Smooth muscle cell (in vitro differentiated cells): ENCODE measurements at regions not wholly inside any gene's neighbourhood (a gene's known extent, or its start where the extent isn't known, plus 50 kb on each side); places are given as distances from the start of the nearest gene placed in this dataset.
"Not testable (repeated sequence)": the region's sequence is repeated elsewhere in the genome, so short reads cannot be mapped to it uniquely, and the experiment has no call there.

Experiments used
- DNase-seq: peaks from one replicate; lab custom pipeline; 2025; ENCODE audit not compliant: unreplicated experiment; lab: John Stamatoyannopoulos, UW
- H2AFZ ChIP-seq: fragments of 200-600 bp; sonication (generic); 2 replicates; pipeline ENCODE4 v1.6.0; 2016; ENCODE audit warnings: antibody characterized with exemption, low read depth, mild to moderate bottlenecking
- H3F3A ChIP-seq: fragments of 200-600 bp; sonication (generic); 2 replicates; pipeline ENCODE4 v1.6.0; 2017; ENCODE audit warnings: antibody characterized with exemption, low read depth
- H3K27ac ChIP-seq: fragments of 200-600 bp; sonication (generic); 2 replicates; pipeline ENCODE4 v1.5.1; 2016; ENCODE audit warnings: low read depth, mild to moderate bottlenecking
- H3K27me3 ChIP-seq: fragments of 200-600 bp; sonication (generic); 2 replicates; pipeline ENCODE4 v1.6.1; 2016; ENCODE audit warnings: low read depth, mild to moderate bottlenecking
- H3K36me3 ChIP-seq: fragments of 200-600 bp; sonication (generic); 2 replicates; pipeline ENCODE4 v1.5.1; 2016; ENCODE audit warnings: low read depth
- H3K4me1 ChIP-seq: fragments of 200-600 bp; sonication (generic); 2 replicates; pipeline ENCODE4 v1.5.1; 2016; ENCODE audit warnings: low read depth
- H3K4me2 ChIP-seq: fragments of 200-600 bp; sonication (generic); 2 replicates; pipeline ENCODE4 v1.6.0; 2016; ENCODE audit warnings: mild to moderate bottlenecking
- H3K4me3 ChIP-seq: fragments of 200-600 bp; sonication (generic); 2 replicates; pipeline ENCODE4 v1.5.1; 2016; ENCODE audit warnings: mild to moderate bottlenecking
- H3K79me2 ChIP-seq: fragments of 200-600 bp; sonication (generic); 2 replicates; pipeline ENCODE4 v1.6.0; 2016; ENCODE audit warnings: low read depth, mild to moderate bottlenecking
- H3K9ac ChIP-seq: fragments of 200-600 bp; sonication (generic); 2 replicates; pipeline ENCODE4 v1.6.0; 2016; ENCODE audit warnings: low read depth
- H3K9me3 ChIP-seq: fragments of 200-600 bp; sonication (generic); replicated peaks from 2 replicates; pipeline ENCODE4 v1.5.1; 2016; ENCODE audit warnings: low read depth
- H4K20me1 ChIP-seq: fragments of 200-600 bp; sonication (generic); 2 replicates; pipeline ENCODE4 v1.6.0; 2016; ENCODE audit warnings: low read depth
- WGBS: methylation state at CpG from one replicate; pipeline ENCODE4 v1.1.7; 2016; ENCODE audit warnings: low lambda C conversion rate; 5-methylcytosine and 5-hydroxymethylcytosine counted together
- TF ChIP-seq, protein P1 (sequence below): fragments of 200-600 bp; sonication (generic); IDR thresholded peaks from 2 replicates; pipeline ENCODE4 v1.5.1; 2017; ENCODE audit warnings: borderline replicate concordance, mild to moderate bottlenecking, antibody characterized with exemption; ENCODE audit not compliant: insufficient read depth, poor library complexity, severe bottlenecking

DNA sequence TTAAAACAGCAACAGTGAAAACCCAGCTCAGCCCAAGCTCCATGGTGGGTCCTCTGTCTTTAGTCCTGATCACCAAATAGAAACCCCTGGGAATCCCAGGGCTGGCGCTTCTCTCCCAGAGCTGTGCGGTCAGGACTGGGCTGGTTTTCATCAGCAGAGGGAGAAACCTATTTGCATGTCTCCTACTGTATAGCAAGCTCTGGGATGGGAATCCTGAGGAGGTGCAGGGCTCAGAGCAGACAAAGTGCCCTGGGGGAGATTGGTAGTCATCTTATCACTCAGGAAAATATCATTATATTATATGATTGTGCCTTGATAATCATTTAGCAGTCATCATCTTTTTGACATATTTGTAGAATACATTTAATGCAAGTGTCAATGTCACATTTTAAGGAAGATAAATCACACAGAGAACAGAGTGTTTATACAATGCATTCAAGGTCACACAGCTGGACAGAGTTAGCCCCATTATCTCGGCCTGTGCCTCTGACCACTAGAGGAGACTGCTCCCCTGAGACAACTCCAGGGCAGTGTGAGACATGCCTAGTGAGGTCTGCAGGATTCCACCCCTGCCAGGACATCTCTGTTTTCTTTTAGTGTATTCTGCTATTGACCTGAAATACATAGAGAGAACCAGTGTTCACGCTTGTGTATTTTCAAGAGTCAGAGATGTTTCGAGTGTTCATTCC lies 818.6 kb downstream of the TMEM121 start:
- H3K36me3 ChIP-seq, H3K4me3 ChIP-seq, H3K27me3 ChIP-seq, H2AFZ ChIP-seq, H3K4me2 ChIP-seq, H3K4me1 ChIP-seq, H3F3A ChIP-seq, DNase-seq, H4K20me1 ChIP-seq, H3K9ac ChIP-seq, H3K27ac ChIP-seq, H3K79me2 ChIP-seq: not testable (repeated sequence)
- H3K9me3 ChIP-seq = peaks cover 62% of the 10 kb centered on the region
- 75% methylated on average over 5 of the region's 5 CpGs for WGBS

GRCh38 chr14:106346084-106346483 lies 819.7 kb downstream of the TMEM121 start:
- no peak overlapping the region for H3K4me2 ChIP-seq
- DNase-seq = no peak
- H3K4me3 ChIP-seq = no peak overlapping the region
- TF ChIP-seq, protein P1, sequence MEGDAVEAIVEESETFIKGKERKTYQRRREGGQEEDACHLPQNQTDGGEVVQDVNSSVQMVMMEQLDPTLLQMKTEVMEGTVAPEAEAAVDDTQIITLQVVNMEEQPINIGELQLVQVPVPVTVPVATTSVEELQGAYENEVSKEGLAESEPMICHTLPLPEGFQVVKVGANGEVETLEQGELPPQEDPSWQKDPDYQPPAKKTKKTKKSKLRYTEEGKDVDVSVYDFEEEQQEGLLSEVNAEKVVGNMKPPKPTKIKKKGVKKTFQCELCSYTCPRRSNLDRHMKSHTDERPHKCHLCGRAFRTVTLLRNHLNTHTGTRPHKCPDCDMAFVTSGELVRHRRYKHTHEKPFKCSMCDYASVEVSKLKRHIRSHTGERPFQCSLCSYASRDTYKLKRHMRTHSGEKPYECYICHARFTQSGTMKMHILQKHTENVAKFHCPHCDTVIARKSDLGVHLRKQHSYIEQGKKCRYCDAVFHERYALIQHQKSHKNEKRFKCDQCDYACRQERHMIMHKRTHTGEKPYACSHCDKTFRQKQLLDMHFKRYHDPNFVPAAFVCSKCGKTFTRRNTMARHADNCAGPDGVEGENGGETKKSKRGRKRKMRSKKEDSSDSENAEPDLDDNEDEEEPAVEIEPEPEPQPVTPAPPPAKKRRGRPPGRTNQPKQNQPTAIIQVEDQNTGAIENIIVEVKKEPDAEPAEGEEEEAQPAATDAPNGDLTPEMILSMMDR = no peak
- H4K20me1 ChIP-seq = no peaks in the 10 kb centered on the region
- no peak overlapping the region for H3K9ac ChIP-seq
- H3K9me3 ChIP-seq = peaks cover 64% of the 10 kb centered on the region
- no peaks in the 10 kb centered on the region for H3F3A ChIP-seq
- no peak overlapping the region for H3K27ac ChIP-seq
- no peaks in the 10 kb centered on the region for H3K4me1 ChIP-seq
- H3K27me3 ChIP-seq = no peaks in the 10 kb centered on the region
- H3K79me2 ChIP-seq = no peaks in the 10 kb centered on the region
- no peaks in the 10 kb centered on the region for H3K36me3 ChIP-seq
- WGBS = 71% methylated on average over 8 of the region's 8 CpGs
- H2AFZ ChIP-seq = no peak overlapping the region

DNA sequence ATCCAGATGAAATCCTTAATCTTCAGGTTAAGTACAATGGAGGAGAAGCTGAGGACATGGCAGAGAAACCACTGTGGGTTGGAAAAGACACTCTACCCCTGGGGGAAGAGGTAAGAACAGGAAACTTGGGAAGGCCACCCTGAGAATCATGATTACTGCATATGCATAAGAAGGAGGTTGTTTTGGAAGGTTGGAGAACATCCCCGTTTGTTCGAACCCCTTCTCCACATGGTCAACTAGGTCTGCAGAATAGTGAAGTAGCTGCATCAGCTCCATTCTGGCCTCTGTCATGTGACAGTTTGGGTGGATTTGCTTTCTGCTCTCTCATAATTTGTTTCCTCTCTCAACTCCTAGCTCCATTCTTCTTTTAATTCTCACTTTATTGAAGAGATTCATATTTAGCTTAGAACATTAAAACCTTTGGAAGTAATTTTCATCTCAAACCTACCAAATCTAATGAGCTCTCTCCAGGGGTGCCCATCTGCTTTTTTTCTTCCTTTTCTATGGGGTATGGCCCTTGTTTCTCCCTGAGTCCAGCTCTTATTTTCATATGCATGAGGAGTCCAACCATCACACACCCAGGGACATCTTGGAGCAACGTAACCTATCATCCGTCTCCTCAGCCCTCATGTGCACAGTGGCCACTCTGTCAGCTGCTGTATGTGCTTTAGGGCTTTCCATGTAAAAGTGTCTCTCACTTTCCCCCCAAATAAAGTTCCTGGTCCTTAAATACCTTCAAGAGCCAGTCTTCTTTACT lies 820.3 kb downstream of the TMEM121 start:
- TF ChIP-seq, protein P1 = no peak
- no peak overlapping the region for H3K9ac ChIP-seq
- H3K79me2 ChIP-seq = no peaks in the 10 kb centered on the region
- H3K27me3 ChIP-seq = no peaks in the 10 kb centered on the region
- peaks cover 68% of the 10 kb centered on the region for H3K9me3 ChIP-seq
- H3F3A ChIP-seq = no peaks in the 10 kb centered on the region
- no peaks in the 10 kb centered on the region for H3K4me1 ChIP-seq
- H4K20me1 ChIP-seq = no peaks in the 10 kb centered on the region
- no peak overlapping the region for H3K4me2 ChIP-seq
- no peak overlapping the region for H2AFZ ChIP-seq
- no peak for DNase-seq
- H3K27ac ChIP-seq = no peak overlapping the region
- H3K4me3 ChIP-seq = no peak overlapping the region
- 83% methylated on average over 4 of the region's 4 CpGs for WGBS
- H3K36me3 ChIP-seq = no peaks in the 10 kb centered on the region

DNA sequence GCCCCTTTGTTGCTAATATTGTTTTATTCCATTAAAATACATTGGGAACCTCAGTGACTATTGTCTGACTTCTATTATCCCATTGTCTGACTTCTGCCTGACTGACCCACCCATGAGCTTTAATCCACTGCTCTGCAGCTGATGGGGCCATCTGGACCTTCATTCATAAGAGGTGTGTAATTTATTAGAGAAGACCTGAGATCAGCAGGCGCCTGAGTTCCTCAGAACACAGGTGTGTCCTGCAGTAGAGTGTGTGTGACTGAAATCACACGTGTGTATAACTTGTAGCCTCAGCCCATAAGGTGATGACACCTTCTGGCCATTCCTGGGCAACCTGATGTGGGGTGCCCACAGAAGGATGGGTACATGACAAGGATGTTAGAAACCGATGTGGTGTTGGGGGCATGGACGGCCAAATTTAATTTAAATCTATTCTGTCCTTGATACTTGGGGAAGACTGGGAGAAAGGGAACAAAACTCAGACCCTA lies 821.0 kb downstream of the TMEM121 start:
- Histone ChIP-seq H3K27ac (no peak overlapping the region), H4K20me1 (no peaks in the 10 kb centered on the region), H3K4me2 (no peak overlapping the region), H3K79me2 (no peaks in the 10 kb centered on the region), H3K36me3 (no peaks in the 10 kb centered on the region), H3K4me1 (no peaks in the 10 kb centered on the region), H3K4me3 (no peak overlapping the region), H3K9me3 (peaks cover 68% of the 10 kb centered on the region), H3K9ac (no peak overlapping the region), H3F3A (no peaks in the 10 kb centered on the region), H2AFZ (no peak overlapping the region), H3K27me3 (no peaks in the 10 kb centered on the region)
- 48% methylated on average over 4 of the region's 4 CpGs for WGBS
- TF ChIP-seq, protein P1 = no peak
- DNase-seq = no peak
